HL-60 (cell line): ENCODE measurements at regions not wholly inside any gene's neighbourhood (a gene's known extent, or its start where the extent isn't known, plus 50 kb on each side); places are given as distances from the start of the nearest gene placed in this dataset.

Experiments
- DNase-seq, 2 experiments: peaks; one replicate each; pipeline ENCODE4 v3.0.0-alpha.2; 2010 to 2020; ENCODE audit warnings: low read depth in 1 of 2, low spot score in 1 of 2
- H3K27ac ChIP-seq: fragments of 250-450 bp; sonication (Bioruptor Pico); replicated peaks from 2 replicates; pipeline ENCODE4 v1.5.1; 2020; ENCODE audit warnings: mild to moderate bottlenecking, moderate library complexity
- H3K27me3 ChIP-seq: fragments of 250-450 bp; sonication (Bioruptor Pico); 2 replicates; pipeline ENCODE4 v1.5.1; 2021; ENCODE audit warnings: mild to moderate bottlenecking, moderate library complexity; ENCODE audit not compliant: insufficient read depth, poor library complexity, severe bottlenecking
- H3K4me3 ChIP-seq: replicated peaks from 2 replicates; pipeline ENCODE4 v1.5.1; 2011; ENCODE audit warnings: mild to moderate bottlenecking, control low read depth, low read length; ENCODE audit not compliant: insufficient read depth
- GABPA ChIP-seq: IDR thresholded peaks from 2 replicates; pipeline ENCODE4 v1.6.1; 2012; ENCODE audit warnings: low read depth
- POLR2AphosphoS5 ChIP-seq: IDR thresholded peaks from 2 replicates; pipeline ENCODE4 v1.6.1; 2012; ENCODE audit warnings: low read depth
- REST ChIP-seq: IDR thresholded peaks from 2 replicates; pipeline ENCODE4 v1.6.1; 2012; ENCODE audit warnings: low read depth; ENCODE audit not compliant: insufficient replicate concordance
- SPI1 ChIP-seq: IDR thresholded peaks from 2 replicates; pipeline ENCODE4 v1.6.1; 2012; ENCODE audit warnings: low read depth, mild to moderate bottlenecking, borderline replicate concordance
- TF ChIP-seq, protein P1 (sequence below): IDR thresholded peaks from one replicate; pipeline ENCODE4 v1.5.1; 2011; ENCODE audit warnings: low read length, control low read depth, inconsistent platforms; ENCODE audit not compliant: insufficient read depth

DNA sequence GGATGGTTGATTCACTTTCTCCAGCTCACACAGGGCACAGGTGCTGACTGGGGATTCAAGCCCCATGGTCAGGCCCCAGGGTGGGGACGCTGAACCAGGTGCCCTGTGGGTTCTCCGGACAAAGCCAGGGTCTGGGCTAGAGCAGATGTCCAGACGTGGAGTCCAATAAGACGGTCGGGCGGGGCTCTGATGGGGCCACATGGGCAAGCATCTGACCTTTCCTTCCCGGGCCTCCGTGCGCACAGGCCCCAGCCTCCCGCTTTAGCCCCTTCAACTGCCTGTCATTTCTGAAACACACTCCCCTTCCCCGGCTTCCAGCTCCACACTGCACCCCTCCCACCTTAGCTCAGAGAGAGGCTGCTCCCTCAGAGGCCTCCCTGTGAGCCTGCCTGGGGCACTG is 153.0 kb upstream of the PPP2R2D start:
- TF ChIP-seq POLR2AphosphoS5 (no peak), GABPA (no peak), REST (no peak), SPI1 (no peak)
- TF ChIP-seq, protein P1, sequence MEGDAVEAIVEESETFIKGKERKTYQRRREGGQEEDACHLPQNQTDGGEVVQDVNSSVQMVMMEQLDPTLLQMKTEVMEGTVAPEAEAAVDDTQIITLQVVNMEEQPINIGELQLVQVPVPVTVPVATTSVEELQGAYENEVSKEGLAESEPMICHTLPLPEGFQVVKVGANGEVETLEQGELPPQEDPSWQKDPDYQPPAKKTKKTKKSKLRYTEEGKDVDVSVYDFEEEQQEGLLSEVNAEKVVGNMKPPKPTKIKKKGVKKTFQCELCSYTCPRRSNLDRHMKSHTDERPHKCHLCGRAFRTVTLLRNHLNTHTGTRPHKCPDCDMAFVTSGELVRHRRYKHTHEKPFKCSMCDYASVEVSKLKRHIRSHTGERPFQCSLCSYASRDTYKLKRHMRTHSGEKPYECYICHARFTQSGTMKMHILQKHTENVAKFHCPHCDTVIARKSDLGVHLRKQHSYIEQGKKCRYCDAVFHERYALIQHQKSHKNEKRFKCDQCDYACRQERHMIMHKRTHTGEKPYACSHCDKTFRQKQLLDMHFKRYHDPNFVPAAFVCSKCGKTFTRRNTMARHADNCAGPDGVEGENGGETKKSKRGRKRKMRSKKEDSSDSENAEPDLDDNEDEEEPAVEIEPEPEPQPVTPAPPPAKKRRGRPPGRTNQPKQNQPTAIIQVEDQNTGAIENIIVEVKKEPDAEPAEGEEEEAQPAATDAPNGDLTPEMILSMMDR = no peak
- DNase-seq = no peak
- Histone ChIP-seq H3K4me3 (no peak overlapping the region), H3K27ac (no peak overlapping the region), H3K27me3 (peaks cover 5% of the 10 kb centered on the region)

DNA sequence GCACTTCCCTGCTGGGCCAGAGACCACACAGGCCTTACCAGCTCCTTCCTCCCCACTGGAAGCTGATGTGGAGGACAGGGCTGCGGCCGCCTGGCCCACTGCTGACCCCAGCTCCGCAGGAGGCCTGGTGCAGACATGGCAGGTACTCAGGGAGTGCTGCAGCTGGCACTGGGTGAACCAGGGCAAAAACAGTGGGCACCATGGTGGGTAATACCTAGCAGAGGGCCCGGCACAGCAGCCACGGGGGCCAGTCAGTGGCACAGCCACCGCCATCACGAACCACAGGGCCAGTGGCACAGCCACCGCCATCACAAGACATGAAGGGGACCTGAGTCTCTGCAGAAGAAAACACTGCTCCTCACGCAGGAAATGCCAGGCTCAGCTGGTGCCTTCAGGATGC is 152.6 kb upstream of the PPP2R2D start:
- H3K27me3 ChIP-seq = peaks cover 5% of the 10 kb centered on the region
- no peak for DNase-seq
- no peak overlapping the region for H3K27ac ChIP-seq
- H3K4me3 ChIP-seq = no peak overlapping the region
- no peak for TF ChIP-seq POLR2AphosphoS5
- no peak for TF ChIP-seq REST
- TF ChIP-seq, protein P1 = no peak
- TF ChIP-seq GABPA = no peak
- TF ChIP-seq SPI1 = no peak

DNA sequence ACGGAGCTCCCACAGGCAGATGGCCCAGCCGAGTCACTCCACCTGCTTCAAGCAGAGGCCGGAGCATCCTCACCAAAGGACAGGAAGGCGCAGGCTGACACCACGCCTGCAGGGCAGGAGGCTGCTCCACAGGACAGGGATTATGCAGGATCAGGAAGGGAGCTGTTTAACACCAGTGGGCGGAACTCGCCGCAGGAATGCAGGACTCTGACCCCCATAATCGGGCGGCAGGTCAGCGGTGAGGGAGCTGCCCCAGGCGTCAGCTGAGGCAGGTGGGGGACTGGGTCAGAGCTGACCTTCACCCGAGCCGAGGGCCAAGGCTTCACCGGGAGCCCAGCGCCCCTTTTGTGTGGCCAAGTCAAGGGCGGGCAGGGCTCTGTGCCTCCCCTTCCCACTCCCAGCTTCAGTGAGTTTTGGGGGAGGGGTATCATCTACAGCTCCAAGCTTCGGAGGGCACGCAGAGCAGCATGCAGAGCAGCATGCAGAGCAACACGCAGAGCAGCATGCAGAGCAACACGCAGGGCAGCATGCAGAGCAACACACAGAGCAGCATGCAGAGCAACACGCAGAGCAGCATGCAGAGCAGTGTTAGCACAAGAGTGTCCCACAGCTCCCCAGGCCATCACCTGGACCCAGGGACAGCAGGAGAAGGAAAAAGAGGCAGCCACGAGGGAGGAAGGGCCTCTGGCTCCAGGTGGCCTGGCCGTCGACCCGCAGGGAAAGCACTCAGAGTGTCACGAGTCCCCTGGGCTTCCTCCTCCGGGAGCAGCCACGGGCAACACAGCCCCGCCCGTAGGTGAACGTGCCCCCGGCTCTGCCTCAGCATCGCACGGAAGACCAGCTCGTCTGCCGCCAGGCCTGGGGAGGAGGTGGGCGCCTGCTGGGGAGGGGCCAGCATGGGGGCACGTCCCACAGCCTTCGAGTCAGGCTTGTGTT is 151.7 kb upstream of the PPP2R2D start:
- Histone ChIP-seq H3K27ac (no peak overlapping the region), H3K27me3 (no peaks in the 10 kb centered on the region), H3K4me3 (no peak overlapping the region)
- DNase-seq = no peak
- TF ChIP-seq, protein P1 = no peak
- no peak for TF ChIP-seq REST
- no peak for TF ChIP-seq GABPA
- TF ChIP-seq POLR2AphosphoS5 = no peak
- TF ChIP-seq SPI1 = no peak
